ENCODE measurements at regions not wholly inside any gene's neighbourhood (a gene's known extent, or its start where the extent isn't known, plus 50 kb on each side); places are given as distances from the start of the nearest gene placed in this dataset.

DNA sequence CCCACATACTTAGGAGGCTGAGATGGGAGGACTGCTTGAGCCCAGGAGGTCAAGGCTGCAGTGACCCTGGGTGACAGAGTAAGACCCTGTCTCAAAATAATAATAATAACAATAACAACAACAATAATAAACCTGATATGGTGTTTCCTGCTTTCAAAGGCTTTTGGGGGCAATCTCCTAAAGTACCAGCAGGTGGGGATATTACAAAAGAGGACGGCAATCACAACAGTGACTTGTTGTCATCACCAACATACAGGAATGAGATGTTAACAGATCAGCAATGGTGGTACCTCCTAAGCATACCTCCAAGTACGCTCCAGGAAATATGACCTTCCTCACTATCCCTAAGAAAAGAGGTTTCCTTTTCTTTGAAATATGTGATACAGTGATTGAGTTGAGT is 91.1 kb upstream of the RNF180 start:
- H3K4me3 Mint-ChIP-seq: no peak overlapping the region

More for the DNA sequence above, 91.1 kb upstream of the RNF180 start:
- Histone ChIP-seq H3K4me2 (ENCODE audit: insufficient read depth, insufficient read length, low read length) (no peak overlapping the region), H3K27me3 (ENCODE audit: insufficient read depth, low read length) (no peaks in the 10 kb centered on the region), H2BK5ac (ENCODE audit: insufficient read length, low read length) (no peak overlapping the region), H2AK5ac (ENCODE audit: insufficient read length, low read length) (no peak overlapping the region), H3T11ph (ENCODE audit: low read length) (no peak overlapping the region), H3K56ac (ENCODE audit: insufficient read length, low read depth, low read length) (no peak overlapping the region), H3K9ac (ENCODE audit: extremely low read depth, insufficient read length, low read length) (no peak overlapping the region), H3K27ac (ENCODE audit: insufficient read length, low read depth, low read length) (no peak overlapping the region), H3K23ac (ENCODE audit: insufficient read length, low read depth, low read length) (no peak overlapping the region), H3K9me3 (ENCODE audit: control insufficient read depth, low read depth, low read length) (no peaks in the 10 kb centered on the region), H3K4me1 (ENCODE audit: insufficient read depth, low read length) (no peaks in the 10 kb centered on the region), H3K23me2 (ENCODE audit: insufficient read length, low read depth, low read length, poor library complexity, severe bottlenecking) (no peaks in the 10 kb centered on the region), H4K5ac (ENCODE audit: insufficient read length, low read depth, low read length) (no peak overlapping the region), H4K8ac (replicated peaks; ENCODE audit: insufficient read length, low read depth, low read length) (no peak overlapping the region), H2BK20ac (ENCODE audit: low read depth, low read length, poor library complexity, severe bottlenecking) (no peak overlapping the region), H3K18ac (ENCODE audit: insufficient read length, low read depth, low read length) (no peak overlapping the region), H2BK12ac (ENCODE audit: insufficient read length, low read depth, low read length) (no peak overlapping the region), H3K4ac (ENCODE audit: low read depth, low read length) (no peak overlapping the region), H2BK120ac (ENCODE audit: low read depth, low read length, poor library complexity, severe bottlenecking) (no peak overlapping the region), H3K14ac (ENCODE audit: insufficient read depth, low read length) (no peak overlapping the region), H3K79me2 (ENCODE audit: insufficient read depth, low read length) (no peaks in the 10 kb centered on the region), H4K20me1 (ENCODE audit: control insufficient read depth, insufficient read depth, insufficient read length) (no peaks in the 10 kb centered on the region), H4K91ac (ENCODE audit: insufficient read length, low read depth, low read length) (no peak overlapping the region), H2BK15ac (ENCODE audit: low read depth, low read length) (no peak overlapping the region), H3K79me1 (ENCODE audit: insufficient read depth, low read depth, low read length, poor library complexity, severe bottlenecking) (no peaks in the 10 kb centered on the region), H2AFZ (ENCODE audit: low read length) (no peak overlapping the region)
- peak; percentile 38 for DNase-seq
- H3K9me3 Mint-ChIP-seq: no peaks in the 10 kb centered on the region
- H3K27me3 Mint-ChIP-seq (ENCODE audit: low read depth): no peaks in the 10 kb centered on the region
- WGBS (ENCODE audit: extremely low coverage, insufficient read length, low lambda C conversion rate): no CpG with 5 or more reads among the region's 2 CpGs
- TF ChIP-seq, protein P1, sequence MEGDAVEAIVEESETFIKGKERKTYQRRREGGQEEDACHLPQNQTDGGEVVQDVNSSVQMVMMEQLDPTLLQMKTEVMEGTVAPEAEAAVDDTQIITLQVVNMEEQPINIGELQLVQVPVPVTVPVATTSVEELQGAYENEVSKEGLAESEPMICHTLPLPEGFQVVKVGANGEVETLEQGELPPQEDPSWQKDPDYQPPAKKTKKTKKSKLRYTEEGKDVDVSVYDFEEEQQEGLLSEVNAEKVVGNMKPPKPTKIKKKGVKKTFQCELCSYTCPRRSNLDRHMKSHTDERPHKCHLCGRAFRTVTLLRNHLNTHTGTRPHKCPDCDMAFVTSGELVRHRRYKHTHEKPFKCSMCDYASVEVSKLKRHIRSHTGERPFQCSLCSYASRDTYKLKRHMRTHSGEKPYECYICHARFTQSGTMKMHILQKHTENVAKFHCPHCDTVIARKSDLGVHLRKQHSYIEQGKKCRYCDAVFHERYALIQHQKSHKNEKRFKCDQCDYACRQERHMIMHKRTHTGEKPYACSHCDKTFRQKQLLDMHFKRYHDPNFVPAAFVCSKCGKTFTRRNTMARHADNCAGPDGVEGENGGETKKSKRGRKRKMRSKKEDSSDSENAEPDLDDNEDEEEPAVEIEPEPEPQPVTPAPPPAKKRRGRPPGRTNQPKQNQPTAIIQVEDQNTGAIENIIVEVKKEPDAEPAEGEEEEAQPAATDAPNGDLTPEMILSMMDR (conservative IDR thresholded peaks at IDR 0.05): peak; percentile 77
- H3K4me1 Mint-ChIP-seq: no peaks in the 10 kb centered on the region
- no peak overlapping the region for H3K27ac Mint-ChIP-seq
- H3K36me3 Mint-ChIP-seq (ENCODE audit: insufficient read depth in 1 of 3, low read depth in 3 of 3): no peaks in the 10 kb centered on the region

Measured in H9 (cell line).